ENCODE measurements at regions not wholly inside any gene's neighbourhood (a gene's known extent, or its start where the extent isn't known, plus 50 kb on each side); places are given as distances from the start of the nearest gene placed in this dataset.

GRCh38 chr3:103067963-103068362, 633.1 kb downstream of the ZPLD1 start:
- no peak for TF ChIP-seq CTCF (IDR thresholded peaks at IDR 0.05)
- Histone ChIP-seq H3K36me3 (ENCODE audit: low read depth) (no peaks in the 10 kb centered on the region), H3K9me3 (no peaks in the 10 kb centered on the region), H3K4me1 (ENCODE audit: low read depth) (no peaks in the 10 kb centered on the region), H3K4me3 (no peak overlapping the region)
- ATAC-seq (no peak), DNase-seq (no peak)
- intact Hi-C loops (cut with DNase I, micrococcal nuclease): no loop called here

GRCh38 chr3:103075282-103075681, 640.5 kb downstream of the ZPLD1 start:
- no peak for TF ChIP-seq CTCF (IDR thresholded peaks at IDR 0.05)
- Histone ChIP-seq H3K36me3 (ENCODE audit: low read depth) (no peaks in the 10 kb centered on the region), H3K4me1 (ENCODE audit: low read depth) (no peaks in the 10 kb centered on the region), H3K4me3 (no peak overlapping the region), H3K9me3 (no peaks in the 10 kb centered on the region)
- no peak for ATAC-seq
- intact Hi-C loops (cut with DNase I, micrococcal nuclease): no loop called here
- DNase-seq: no peak

GRCh38 chr3:103077910-103078309, 643.1 kb downstream of the ZPLD1 start:
- no peaks in the 10 kb centered on the region for H3K9me3 ChIP-seq
- intact Hi-C loops (cut with DNase I, micrococcal nuclease): no loop called here
- ATAC-seq: no peak
- H3K4me3 ChIP-seq: no peak overlapping the region
- no peak for TF ChIP-seq CTCF (IDR thresholded peaks at IDR 0.05)
- no peak for DNase-seq
- no peaks in the 10 kb centered on the region for H3K4me1 ChIP-seq (ENCODE audit: low read depth)
- H3K36me3 ChIP-seq (ENCODE audit: low read depth): no peaks in the 10 kb centered on the region

GRCh38 chr3:103082501-103082900, 647.7 kb downstream of the ZPLD1 start:
- no peak for TF ChIP-seq CTCF (IDR thresholded peaks at IDR 0.05)
- Histone ChIP-seq H3K4me3 (no peak overlapping the region), H3K9me3 (no peaks in the 10 kb centered on the region), H3K36me3 (ENCODE audit: low read depth) (no peaks in the 10 kb centered on the region), H3K4me1 (ENCODE audit: low read depth) (no peaks in the 10 kb centered on the region)
- no peak for DNase-seq
- no peak for ATAC-seq
- intact Hi-C loops (cut with DNase I, micrococcal nuclease): no loop called here

- Histone ChIP-seq H3K9me3 (no peaks in the 10 kb centered on the region), H3K4me1 (ENCODE audit: low read depth) (no peaks in the 10 kb centered on the region), H3K4me3 (no peak overlapping the region), H3K36me3 (ENCODE audit: low read depth) (no peaks in the 10 kb centered on the region)
- no peak for DNase-seq
- intact Hi-C loops (cut with DNase I, micrococcal nuclease): no loop called here
- no peak for ATAC-seq
- TF ChIP-seq CTCF (IDR thresholded peaks at IDR 0.05): no peak
Observed at GRCh38 chr3:103083848-103084631, 649.2 kb downstream of the ZPLD1 start.
